Stimulated activated CD4-positive, alpha-beta T cell treated with anti-CD3 and anti-CD28 coated beads, Interleukin-15, amount 100 ng/mL, for 1 hour (primary cell): ENCODE measurements at regions not wholly inside any gene's neighbourhood (a gene's known extent, or its start where the extent isn't known, plus 50 kb on each side); places are given as distances from the start of the nearest gene placed in this dataset.

ENCODE experiments used
- DNase-seq, 2 donors: peaks; one replicate each; pipeline ENCODE4 v3.0.0-alpha.2; 2020; ENCODE audit warnings: low read depth in 1 of 2, low spot score in 1 of 2

DNA sequence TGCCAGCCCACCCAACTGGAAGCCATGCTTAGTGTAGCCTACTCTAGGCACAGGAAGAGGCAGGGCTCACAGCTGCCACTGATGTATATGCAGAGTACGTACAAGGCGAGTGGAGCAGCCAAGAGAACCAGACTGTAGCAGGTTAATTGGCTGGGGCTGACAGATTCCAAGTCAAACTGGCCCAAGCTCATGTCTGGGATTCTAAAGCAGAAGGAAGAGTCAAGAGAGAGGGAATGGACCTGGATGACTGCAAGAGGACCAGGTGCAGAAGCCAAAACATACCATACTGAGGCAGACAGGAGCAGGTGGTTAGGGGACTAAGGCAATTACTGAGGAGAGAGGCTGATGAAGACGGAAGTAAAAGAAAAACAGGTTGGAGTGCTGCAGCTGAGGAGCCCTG lies 51.3 kb upstream of the LRRN2 start:
- no peak for DNase-seq

DNA sequence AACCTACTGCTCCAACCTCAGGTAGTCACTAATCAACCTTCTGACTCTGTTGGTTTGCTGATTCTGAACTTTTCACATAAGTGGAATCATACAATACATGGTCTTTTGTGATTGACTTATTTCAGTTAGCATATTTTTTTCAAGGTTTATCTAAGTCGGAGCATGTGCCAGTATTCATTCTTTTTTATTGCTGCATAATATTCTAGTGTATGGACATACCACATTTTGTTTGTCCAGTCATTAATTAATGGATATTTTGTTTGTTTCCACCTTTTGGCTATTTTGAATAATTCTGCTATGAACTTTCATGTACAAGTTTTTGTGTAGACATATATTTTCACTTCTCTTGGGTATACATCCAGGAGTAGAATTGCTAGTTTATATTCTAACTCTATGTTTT lies 53.0 kb upstream of the LRRN2 start:
- no peak for DNase-seq

DNA sequence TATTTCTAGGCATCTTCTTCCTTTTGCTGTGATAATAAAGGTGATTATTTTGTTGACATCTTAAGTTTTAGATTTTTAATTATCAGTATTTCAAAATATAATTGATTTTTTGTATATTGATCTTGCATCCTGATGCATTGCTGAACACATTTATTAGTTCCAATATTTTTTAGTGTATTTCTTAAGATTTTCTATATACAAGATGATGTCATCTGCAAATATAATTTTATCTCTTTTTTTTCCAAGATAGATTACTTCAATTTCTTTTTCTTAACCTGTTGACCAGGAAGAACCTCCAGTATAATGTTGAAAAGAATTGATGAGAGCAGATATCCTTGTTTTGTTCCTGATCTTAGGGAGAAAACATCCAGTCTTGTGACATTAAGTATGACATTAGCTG lies 54.8 kb upstream of the LRRN2 start:
- no peak for DNase-seq

DNA sequence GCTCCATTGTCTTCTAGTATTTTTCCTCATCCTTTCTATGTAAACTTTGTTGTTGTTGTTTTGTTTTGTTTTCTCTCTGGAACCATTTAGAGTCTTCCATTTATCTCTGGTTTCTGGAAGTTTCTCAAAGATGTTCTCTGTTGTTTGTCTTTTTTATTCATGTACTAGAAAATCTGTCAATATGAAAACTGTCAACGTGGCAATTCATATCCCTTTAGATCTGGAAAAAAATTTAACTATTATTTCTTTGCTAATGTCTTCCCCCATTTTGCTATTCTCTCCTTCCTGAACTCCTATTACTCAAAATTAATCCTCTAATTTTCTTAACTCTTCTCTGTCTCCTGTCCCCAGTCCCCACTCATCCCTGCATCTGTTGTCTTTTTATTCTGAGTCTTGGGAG lies 55.9 kb upstream of the LRRN2 start:
- DNase-seq = no peak

DNA sequence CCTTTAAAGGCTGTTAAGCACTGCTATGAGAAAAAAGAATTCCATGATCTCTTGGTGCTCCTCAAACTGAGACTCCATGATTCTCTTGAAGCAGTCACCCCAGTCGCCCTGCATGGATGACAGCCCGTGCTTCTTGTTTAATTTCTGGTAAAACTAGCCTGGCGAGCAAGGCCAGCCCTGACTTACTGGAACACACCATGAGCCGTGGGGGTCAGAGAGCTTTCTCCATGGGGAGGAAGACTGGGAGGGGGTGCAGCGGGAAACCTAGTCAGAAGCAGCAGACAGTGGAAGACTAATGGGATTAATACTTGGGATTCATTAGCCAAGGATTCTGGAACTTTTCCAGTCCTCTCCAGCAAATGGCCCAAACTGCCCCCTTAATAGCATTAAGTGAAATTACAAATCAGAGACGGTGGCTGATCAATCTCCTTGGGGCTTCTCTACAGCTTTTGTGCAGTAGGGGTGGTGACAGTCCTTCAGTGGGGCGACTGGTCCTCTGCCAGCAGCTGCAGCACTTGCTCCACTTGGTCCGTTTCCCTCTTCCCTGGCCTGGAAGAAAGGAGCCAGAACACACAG lies 57.2 kb upstream of the LRRN2 start:
- no peak for DNase-seq

DNA sequence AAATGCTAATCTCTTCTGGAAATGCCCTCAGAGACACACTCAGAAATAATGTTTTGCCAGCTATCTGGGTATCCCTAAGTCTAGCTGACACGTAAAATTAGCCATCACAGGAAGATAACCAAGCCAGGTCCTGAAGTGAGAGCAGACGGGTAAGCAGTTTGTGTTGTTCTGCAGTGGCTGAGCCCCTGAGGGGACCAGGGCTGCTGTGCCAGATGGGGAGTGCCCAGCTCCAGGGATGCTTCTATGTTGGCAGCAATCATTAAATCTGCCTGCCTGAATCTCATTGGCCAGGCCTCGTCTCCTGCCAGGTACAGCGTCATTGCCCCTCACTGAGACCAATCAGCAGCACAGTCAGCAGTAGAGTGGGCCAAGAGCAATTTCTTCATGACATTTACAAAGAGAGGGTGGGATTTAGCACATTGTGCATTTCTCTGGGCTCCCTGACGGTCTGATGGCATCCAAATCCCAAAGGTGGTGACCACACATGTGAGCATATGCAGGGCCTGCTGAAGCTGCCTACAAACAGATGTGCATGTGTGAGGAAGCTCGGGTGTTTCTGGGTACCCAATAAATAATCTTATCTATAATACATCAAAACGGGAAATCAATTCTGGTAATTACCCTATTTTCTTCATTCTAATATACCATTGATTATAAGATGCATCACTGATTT lies 58.7 kb upstream of the LRRN2 start:
- DNase-seq = no peak

DNA sequence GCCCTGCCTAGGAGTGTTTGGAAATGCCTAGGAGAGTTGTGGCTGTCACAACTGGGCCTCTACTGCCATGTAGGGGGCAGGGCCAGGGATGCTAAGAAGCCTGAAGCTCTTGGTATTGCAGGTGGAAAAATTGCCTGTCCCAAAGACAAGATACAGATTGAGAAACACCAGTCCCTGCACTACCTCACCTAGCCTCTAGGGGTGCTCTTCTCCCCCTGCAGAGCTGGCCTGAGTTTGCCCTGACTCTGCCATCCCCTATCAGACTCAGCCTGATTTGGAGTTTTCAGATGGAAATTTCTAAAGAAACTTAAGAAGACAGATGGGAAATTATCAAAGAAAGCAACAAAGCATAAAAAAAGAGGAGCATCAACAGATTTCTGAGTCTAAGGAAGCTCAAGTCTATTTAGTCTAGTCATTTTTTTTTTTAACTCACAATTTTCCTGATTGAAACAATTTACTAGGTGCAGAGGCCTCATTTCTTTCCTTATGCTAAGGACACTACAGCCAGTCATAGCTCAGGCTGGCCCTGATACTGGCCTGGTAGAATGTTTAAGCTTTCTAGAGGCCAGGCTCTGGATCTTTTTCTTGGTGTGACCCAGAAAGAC lies 61.4 kb upstream of the LRRN2 start:
- DNase-seq = peak in 1 of 2 donors; percentile 8

DNA sequence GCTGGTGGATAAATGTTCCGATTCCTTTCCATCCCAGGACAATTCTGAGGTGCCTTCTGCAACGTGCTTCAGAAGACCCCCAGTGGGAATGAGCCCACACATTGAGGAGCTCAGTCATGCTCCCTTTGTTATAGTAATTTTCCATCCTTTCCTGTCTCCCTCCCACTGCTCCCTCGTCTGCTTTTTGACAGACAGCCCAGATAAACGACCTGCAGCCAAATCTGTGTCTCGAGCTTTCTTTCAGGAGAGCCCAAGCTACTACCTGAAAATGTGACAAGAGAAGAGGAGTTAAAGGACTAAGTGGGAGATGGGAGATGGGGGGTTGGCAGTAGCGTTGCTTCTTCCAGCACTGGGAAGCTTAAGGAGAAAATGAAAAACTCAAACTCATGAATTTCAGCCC lies 65.9 kb upstream of the LRRN2 start:
- DNase-seq = no peak

DNA sequence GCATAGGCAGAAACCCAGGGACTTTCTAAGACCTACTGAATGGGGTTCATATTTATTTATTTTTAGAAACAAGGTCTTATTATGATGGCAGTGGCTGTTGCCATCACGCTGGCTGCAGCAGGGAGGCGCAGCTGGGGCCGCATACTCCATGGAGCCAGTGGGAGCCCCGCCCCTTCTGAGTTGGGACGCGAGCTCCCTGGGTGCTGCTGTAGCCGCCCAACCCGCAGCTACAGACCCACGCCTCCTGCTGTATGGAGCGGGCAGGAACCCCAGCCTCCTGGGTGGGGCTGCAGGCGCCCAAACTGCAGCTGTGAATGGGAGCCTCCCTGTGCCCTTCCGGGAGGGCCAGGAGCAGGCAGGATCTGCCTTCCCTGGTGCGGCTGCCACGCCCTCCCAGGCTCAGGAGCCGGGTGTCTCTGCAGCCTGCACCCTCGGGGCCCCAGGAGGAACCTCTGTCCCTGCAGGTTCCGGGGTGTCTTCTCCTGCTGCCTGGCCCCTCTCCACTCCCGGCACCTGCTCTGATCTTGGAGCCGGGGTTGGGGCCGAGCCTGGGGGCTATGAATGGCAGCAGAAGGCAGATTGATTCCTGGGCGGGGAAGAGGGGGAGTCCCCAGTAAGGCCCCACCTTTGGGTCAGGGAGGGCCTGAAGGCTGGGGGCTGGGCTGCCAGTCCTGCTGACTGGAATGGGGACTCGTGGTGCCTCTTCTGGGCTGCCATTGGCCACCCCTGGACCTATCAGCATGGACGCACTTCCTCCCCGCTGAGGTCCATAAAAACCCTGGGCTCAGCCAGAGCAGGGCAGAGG lies 66.5 kb upstream of the LRRN2 start:
- DNase-seq = no peak

DNA sequence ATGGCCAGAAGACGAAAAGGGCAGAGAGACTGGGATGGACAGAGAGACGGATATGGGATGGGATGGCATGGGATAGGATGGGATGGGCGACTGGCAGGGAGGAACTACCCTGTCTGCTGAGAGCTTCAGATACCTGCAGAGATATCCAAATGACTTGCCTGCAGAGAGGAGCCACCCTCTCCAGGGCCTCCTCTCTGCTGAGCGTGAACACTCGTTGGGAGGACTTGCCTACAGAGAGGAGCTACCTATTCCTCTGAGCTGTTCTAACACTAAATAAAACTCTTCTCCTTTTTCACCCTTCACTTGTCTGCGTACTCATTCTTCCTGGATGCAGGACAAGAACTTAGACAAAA lies 67.1 kb upstream of the LRRN2 start:
- DNase-seq = no peak

- DNase-seq = no peak
Measured at GRCh38 chr1:204754821-204755220, 69.3 kb upstream of the LRRN2 start.

- no peak for DNase-seq
Measured at GRCh38 chr1:204756349-204756748, 70.8 kb upstream of the LRRN2 start.

DNA sequence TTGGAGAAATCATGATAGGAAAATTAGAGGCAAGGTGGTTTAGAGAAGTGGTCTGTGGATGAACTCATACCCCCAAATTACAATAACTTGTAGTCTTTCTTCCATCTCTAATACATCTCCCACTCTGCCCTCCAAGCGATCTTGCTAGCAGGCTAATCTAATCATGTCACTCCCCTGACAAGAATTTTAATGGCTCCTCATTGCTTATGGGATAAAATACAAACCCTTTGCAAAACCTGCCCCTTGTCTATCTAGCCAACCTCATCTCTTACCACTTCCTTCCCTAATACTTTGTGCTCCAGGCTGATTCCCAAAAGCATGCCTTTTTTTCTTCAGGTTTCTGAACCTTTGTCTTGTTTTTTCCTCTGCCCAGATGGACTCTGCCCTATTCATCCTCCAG lies 71.3 kb upstream of the LRRN2 start:
- no peak for DNase-seq

GRCh38 chr1:204758601-204759000 lies 73.1 kb upstream of the LRRN2 start:
- DNase-seq = no peak

DNA sequence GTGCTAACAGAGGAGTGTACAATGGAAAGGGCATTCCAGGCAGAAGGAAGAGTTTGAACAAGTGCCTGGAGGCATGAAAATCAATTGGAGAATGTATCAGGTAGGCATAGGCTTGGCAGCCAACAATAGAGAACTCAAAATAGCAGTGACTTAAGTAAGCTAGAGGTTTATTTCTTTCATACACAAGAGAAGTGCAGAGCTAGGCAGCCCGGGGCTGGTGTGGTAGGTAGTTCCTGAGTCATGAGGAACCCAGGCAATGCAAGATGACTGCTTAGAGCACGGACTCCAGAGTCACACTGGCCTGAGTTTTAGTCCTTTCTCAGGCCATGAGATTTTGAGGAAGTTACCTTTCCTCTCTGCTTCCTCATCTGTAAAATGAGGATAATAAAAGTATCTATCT lies 74.8 kb upstream of the LRRN2 start:
- no peak for DNase-seq

- DNase-seq = no peak
Measured at GRCh38 chr1:204760757-204761156, 75.2 kb upstream of the LRRN2 start.

GRCh38 chr1:204763773-204764427 lies 78.4 kb upstream of the LRRN2 start:
- DNase-seq = peak; percentile 26 to 59

DNA sequence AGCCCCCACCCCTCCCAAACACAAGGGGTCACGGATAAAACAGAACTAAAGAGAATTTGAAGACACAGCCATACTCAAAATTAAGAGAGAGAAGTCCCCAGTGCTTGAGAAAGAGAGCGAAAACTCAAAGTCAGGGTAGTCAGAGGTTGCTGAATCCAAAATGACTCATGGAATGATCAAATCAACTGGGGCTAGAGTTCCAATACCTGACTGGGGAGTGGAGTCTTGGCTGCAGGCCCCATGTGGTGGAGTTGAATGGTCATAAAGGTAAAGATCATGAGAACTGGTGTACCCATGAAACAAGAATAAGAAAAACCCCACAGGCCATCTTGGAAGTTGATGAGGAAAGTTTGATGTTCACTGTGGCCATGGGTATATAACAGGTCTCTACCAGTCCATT lies 84.5 kb upstream of the LRRN2 start:
- no peak for DNase-seq

GRCh38 chr1:204771358-204771757 lies 85.8 kb upstream of the LRRN2 start:
- no peak for DNase-seq

DNA sequence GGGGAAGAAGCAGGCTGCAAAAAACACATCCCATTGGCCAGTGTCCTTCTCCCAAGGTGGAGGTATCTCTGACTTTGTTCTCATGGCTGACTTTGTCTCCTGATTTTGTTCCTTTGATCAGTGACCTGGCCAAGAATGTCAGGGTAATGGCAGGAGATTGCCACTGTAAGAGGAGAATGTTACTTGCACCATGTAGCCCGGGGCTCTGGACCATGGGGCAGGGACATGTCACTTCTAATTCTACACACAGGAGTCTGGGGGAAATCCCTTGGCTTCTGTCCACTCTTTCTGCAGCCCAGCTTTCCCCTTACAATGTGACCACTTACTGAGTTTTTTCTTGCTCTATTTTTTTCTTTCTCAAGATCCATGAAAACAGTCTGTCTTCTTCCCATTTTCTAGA lies 87.7 kb upstream of the LRRN2 start:
- DNase-seq = no peak

DNA sequence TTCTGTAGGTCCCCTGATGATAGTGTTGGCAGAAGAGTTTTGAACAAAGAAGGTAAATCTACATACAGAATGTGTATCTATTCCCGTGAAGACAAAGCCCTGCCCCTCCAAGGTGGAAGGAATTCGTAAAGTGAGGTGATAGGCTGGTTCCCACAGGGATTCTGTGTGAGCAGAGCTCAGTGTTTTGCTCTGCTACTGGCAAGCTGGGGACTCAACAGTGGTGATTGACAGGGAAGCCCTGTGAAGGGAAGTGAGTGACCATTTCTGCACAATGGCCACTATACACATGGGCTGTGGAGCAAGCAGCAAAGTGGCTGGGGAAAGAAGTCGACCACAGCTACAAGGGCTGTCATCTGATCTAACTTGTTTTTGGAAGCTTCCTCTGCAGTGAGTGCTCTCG lies 90.0 kb upstream of the LRRN2 start:
- DNase-seq = no peak

- no peak for DNase-seq
Measured at GRCh38 chr1:204777591-204777990, 92.1 kb upstream of the LRRN2 start.
